ENCODE measurements at regions not wholly inside any gene's neighbourhood (a gene's known extent, or its start where the extent isn't known, plus 50 kb on each side); places are given as distances from the start of the nearest gene placed in this dataset.
A peak's percentile ranks its signal among the peaks of the same experiment; 100 is the strongest.
"Not testable (repeated sequence)": the region's sequence is repeated elsewhere in the genome, so short reads cannot be mapped to it uniquely, and the experiment has no call there.

GRCh38 chr6:21334651-21335050 is 258.9 kb upstream of the SOX4 start:
- DNase-seq = no peak

GRCh38 chr6:21335591-21335990 is 258.0 kb upstream of the SOX4 start:
- DNase-seq = no peak

- no peak for DNase-seq
Observed at GRCh38 chr6:21337263-21337662, 256.3 kb upstream of the SOX4 start.

GRCh38 chr6:21340573-21340972 is 253.0 kb upstream of the SOX4 start:
- DNase-seq = no peak

- no peak for DNase-seq
Observed at GRCh38 chr6:21341910-21342309, 251.6 kb upstream of the SOX4 start.

GRCh38 chr6:21342501-21342900 is 251.1 kb upstream of the SOX4 start:
- DNase-seq = no peak

GRCh38 chr6:21345704-21346103 is 247.8 kb upstream of the SOX4 start:
- DNase-seq = not testable (repeated sequence)

GRCh38 chr6:21348146-21348503 is 245.4 kb upstream of the SOX4 start:
- no peak for DNase-seq

GRCh38 chr6:21348504-21349195 is 244.9 kb upstream of the SOX4 start:
- DNase-seq = no peak

GRCh38 chr6:21349834-21350233 is 243.7 kb upstream of the SOX4 start:
- DNase-seq = no peak

- DNase-seq = no peak
Observed at GRCh38 chr6:21350926-21351325, 242.6 kb upstream of the SOX4 start.

- no peak for DNase-seq
Observed at GRCh38 chr6:21352131-21352530, 241.4 kb upstream of the SOX4 start.

GRCh38 chr6:21354805-21355238 is 238.7 kb upstream of the SOX4 start:
- DNase-seq = no peak

- no peak for DNase-seq
Observed at GRCh38 chr6:21355638-21356037, 237.9 kb upstream of the SOX4 start.

- DNase-seq = no peak
Observed at GRCh38 chr6:21357262-21357661, 236.3 kb upstream of the SOX4 start.

GRCh38 chr6:21359926-21360325 is 233.6 kb upstream of the SOX4 start:
- DNase-seq = no peak

GRCh38 chr6:21360336-21360735 is 233.2 kb upstream of the SOX4 start:
- DNase-seq = no peak

GRCh38 chr6:21367148-21367547 is 226.4 kb upstream of the SOX4 start:
- no peak for DNase-seq

GRCh38 chr6:21367649-21368154 is 225.8 kb upstream of the SOX4 start:
- DNase-seq = no peak

- DNase-seq = no peak
Observed at GRCh38 chr6:21371061-21371460, 222.5 kb upstream of the SOX4 start.

GRCh38 chr6:21371676-21372171 is 221.8 kb upstream of the SOX4 start:
- DNase-seq = peak; percentile 84

- DNase-seq = no peak
Observed at GRCh38 chr6:21375151-21376116, 218.1 kb upstream of the SOX4 start.

GRCh38 chr6:21377356-21377755 is 216.2 kb upstream of the SOX4 start:
- DNase-seq = no peak
